CD4-positive, alpha-beta T cell (primary cell): ENCODE measurements at regions not wholly inside any gene's neighbourhood (a gene's known extent, or its start where the extent isn't known, plus 50 kb on each side); places are given as distances from the start of the nearest gene placed in this dataset.

Experiments used
- ATAC-seq: fragments of 200-7000 bp; cut with Tn5 transposase; one replicate; pipeline ENCODE4 v1.10.0; 2022; ENCODE audit warnings: mild to moderate bottlenecking; ENCODE audit not compliant: poor library complexity
- CTCF ChIA-PET: fragments of 350-600 bp; sonication (Branson Sonifier 250); formaldehyde crosslinking; loops from one replicate; lab custom pipeline; 2021; ENCODE audit warnings: antibody characterized with exemption, inconsistent platforms; lab: Charles Lee
- POLR2A ChIA-PET: fragments of 350-600 bp; sonication (Branson Sonifier 250); formaldehyde crosslinking; loops from one replicate; lab custom pipeline; 2021; ENCODE audit warnings: antibody characterized with exemption, inconsistent platforms; lab: Charles Lee
- DNase-seq, 14 experiments: peaks; one replicate each; pipeline ENCODE4 v3.0.0-alpha.2; 2013 to 2020; ENCODE audit warnings: mixed read lengths in 2 of 14
- H3K27ac ChIP-seq, 2 donors: one replicate each; pipeline versions ENCODE4 v1.5.1 to v1.7.0; 2013; ENCODE audit warnings: low read length in 2 of 2, low read depth in 1 of 2, mild to moderate bottlenecking in 1 of 2
- H3K27me3 ChIP-seq, 2 experiments: 1 replicate in 1 of 2; 2 replicates in 1 of 2; pipeline versions ENCODE4 v1.6.1 to v1.7.0; 2013; ENCODE audit warnings: low read length in 2 of 2, control low read depth in 1 of 2, mild to moderate bottlenecking in 1 of 2, moderate library complexity in 1 of 2; ENCODE audit not compliant: insufficient read depth in 2 of 2, control insufficient read depth in 1 of 2
- H3K36me3 ChIP-seq: one replicate; pipeline ENCODE4 v1.6.1; 2013; ENCODE audit warnings: low read length, control low read depth; ENCODE audit not compliant: insufficient read depth
- H3K4me1 ChIP-seq: one replicate; pipeline ENCODE4 v1.6.1; 2013; ENCODE audit warnings: low read length, control low read depth; ENCODE audit not compliant: insufficient read depth
- H3K4me3 ChIP-seq: one replicate; pipeline ENCODE4 v1.5.1; 2013; ENCODE audit warnings: mild to moderate bottlenecking, low read length, moderate library complexity
- H3K9me3 ChIP-seq, 2 experiments: 1 replicate in 1 of 2; 2 replicates in 1 of 2; pipeline versions ENCODE4 v1.6.1 to v1.7.0; 2013; ENCODE audit warnings: low read length in 2 of 2, mild to moderate bottlenecking in 2 of 2, control low read depth in 1 of 2, moderate library complexity in 1 of 2; ENCODE audit not compliant: control insufficient read depth in 1 of 2, insufficient read depth in 1 of 2
- H3K27ac Mint-ChIP-seq: one replicate; pipeline ENCODE4 v1.8.0; 2020; ENCODE audit warnings: mixed read lengths
- H3K27me3 Mint-ChIP-seq: one replicate; pipeline ENCODE4 v1.8.0; 2021; ENCODE audit warnings: mixed read lengths
- H3K36me3 Mint-ChIP-seq: one replicate; pipeline ENCODE4 v1.8.0; 2021; ENCODE audit warnings: low read depth, mixed read lengths
- H3K4me1 Mint-ChIP-seq: one replicate; pipeline ENCODE4 v1.8.0; 2021; ENCODE audit warnings: low read depth, mixed read lengths
- H3K4me3 Mint-ChIP-seq: one replicate; pipeline ENCODE4 v1.8.0; 2020; ENCODE audit warnings: mild to moderate bottlenecking, mixed read lengths
- H3K9me3 Mint-ChIP-seq: one replicate; pipeline ENCODE4 v1.8.0; 2020; ENCODE audit warnings: mixed read lengths
- intact Hi-C, 2 experiments: fragments of 100-400 bp; cut with DNase I in 1 of 2; cut with micrococcal nuclease in 1 of 2; formaldehyde crosslinking; loops; one replicate each; pipeline versions ENCODE4 v1.15.1 to v1.9.0; 2023 to 2025; cut with DNase I, micrococcal nuclease
- TF ChIP-seq, protein P1 (sequence below): fragments of 200-600 bp; IDR thresholded peaks from one replicate; pipeline ENCODE4 v1.8.0; 2022; ENCODE audit warnings: antibody characterized with exemption, mild to moderate bottlenecking

DNA sequence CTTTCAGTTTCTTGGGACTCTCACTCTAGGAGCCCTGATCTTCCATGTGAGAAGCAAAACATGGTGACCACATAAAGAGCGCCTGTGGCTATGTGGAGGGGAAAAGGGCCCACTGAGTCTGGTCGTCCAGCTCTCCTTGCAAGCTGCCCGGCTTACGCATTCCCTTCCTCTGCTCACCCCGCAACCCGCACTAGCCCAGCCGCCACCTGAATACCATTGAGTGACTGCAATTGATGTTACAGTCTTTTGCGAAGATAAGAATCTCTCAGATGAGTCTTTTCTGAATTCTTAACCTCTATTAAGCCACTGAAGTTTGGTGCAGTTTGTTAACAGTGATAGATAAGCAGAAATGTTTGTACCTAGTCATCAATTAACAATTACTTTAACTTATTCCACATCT, 589.0 kb upstream of the DPPA4 start:
- intact Hi-C loops, result no loop called here
- Mint-ChIP-seq H3K27me3 (no peaks in the 10 kb centered on the region), H3K36me3 (no peaks in the 10 kb centered on the region), H3K4me1 (no peaks in the 10 kb centered on the region), H3K9me3 (no peaks in the 10 kb centered on the region), H3K4me3 (no peak overlapping the region), H3K27ac (no peak overlapping the region)
- no peak overlapping the region for H3K4me3 ChIP-seq
- TF ChIP-seq, protein P1, sequence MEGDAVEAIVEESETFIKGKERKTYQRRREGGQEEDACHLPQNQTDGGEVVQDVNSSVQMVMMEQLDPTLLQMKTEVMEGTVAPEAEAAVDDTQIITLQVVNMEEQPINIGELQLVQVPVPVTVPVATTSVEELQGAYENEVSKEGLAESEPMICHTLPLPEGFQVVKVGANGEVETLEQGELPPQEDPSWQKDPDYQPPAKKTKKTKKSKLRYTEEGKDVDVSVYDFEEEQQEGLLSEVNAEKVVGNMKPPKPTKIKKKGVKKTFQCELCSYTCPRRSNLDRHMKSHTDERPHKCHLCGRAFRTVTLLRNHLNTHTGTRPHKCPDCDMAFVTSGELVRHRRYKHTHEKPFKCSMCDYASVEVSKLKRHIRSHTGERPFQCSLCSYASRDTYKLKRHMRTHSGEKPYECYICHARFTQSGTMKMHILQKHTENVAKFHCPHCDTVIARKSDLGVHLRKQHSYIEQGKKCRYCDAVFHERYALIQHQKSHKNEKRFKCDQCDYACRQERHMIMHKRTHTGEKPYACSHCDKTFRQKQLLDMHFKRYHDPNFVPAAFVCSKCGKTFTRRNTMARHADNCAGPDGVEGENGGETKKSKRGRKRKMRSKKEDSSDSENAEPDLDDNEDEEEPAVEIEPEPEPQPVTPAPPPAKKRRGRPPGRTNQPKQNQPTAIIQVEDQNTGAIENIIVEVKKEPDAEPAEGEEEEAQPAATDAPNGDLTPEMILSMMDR, result no peak
- DNase-seq, result no peak
- no peaks in the 10 kb centered on the region for H3K36me3 ChIP-seq
- no peak for ATAC-seq
- ChIA-PET CTCF (interaction anchor here (1.0 kb wide), 1 partner anchor 183 kb away, joined by 3 read pairs; no protein-coding TSS in a partner anchor), POLR2A (no interaction called here)
- H3K27ac ChIP-seq, result no peak overlapping the region
- H3K9me3 ChIP-seq, result no peaks in the 10 kb centered on the region
- H3K4me1 ChIP-seq, result no peaks in the 10 kb centered on the region
- no peaks in the 10 kb centered on the region for H3K27me3 ChIP-seq

DNA sequence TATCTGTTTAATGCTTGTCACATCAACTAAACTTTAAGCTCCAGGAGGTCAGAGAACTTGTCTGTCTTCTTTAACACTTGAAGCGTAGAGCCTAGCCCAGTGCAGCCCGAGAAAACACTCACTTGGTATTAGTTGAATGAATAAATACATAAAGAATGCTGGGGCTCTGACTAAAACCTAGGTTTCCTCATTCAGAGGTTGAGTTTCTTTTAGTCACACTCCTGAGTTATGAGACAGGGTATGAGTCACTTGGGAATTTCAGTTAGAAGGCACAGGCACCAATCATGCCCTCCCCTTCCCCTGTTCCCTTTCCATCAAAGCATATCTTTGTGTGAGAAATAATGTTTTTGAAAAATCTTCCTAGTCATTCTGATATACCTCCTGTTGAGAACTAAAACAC, 589.8 kb upstream of the DPPA4 start:
- TF ChIP-seq, protein P1, result no peak
- ATAC-seq, result no peak
- H3K4me3 Mint-ChIP-seq, result no peak overlapping the region
- POLR2A ChIA-PET, result no interaction called here
- CTCF ChIA-PET, result interaction anchor here (1.0 kb wide), 1 partner anchor 184 kb away, joined by 3 read pairs; no protein-coding TSS in a partner anchor
- Histone ChIP-seq H3K27ac (no peak overlapping the region), H3K4me3 (no peak overlapping the region), H3K4me1 (no peaks in the 10 kb centered on the region), H3K27me3 (no peaks in the 10 kb centered on the region), H3K36me3 (no peaks in the 10 kb centered on the region), H3K9me3 (no peaks in the 10 kb centered on the region)
- H3K36me3 Mint-ChIP-seq, result no peaks in the 10 kb centered on the region
- no peaks in the 10 kb centered on the region for H3K9me3 Mint-ChIP-seq
- no peak for DNase-seq
- no peaks in the 10 kb centered on the region for H3K4me1 Mint-ChIP-seq
- H3K27ac Mint-ChIP-seq, result no peak overlapping the region
- H3K27me3 Mint-ChIP-seq, result no peaks in the 10 kb centered on the region
- intact Hi-C loops, result no loop called here

DNA sequence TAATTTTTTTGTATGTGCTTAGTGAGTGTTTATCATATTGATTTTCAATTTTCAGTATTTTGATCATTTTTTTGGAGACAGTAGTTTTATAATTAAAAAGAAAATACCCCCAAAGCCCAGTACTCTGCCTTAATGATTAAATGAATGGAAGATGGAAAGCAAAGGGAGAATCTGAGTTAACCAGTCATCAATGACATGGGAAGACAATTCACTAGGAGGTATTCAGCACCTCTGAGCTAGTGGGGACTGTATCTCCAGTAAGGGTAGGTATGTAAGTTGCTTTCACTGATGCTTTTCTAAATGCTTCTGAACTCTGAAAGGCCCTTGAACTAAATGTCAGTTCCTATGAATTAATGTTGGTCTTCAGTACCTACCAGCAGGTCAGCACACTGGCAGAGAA, 590.4 kb upstream of the DPPA4 start:
- intact Hi-C loops, result no loop called here
- no peaks in the 10 kb centered on the region for H3K4me1 ChIP-seq
- ChIA-PET POLR2A (no interaction called here), CTCF (no interaction called here)
- ATAC-seq (no peak), DNase-seq (no peak)
- Mint-ChIP-seq H3K27ac (no peak overlapping the region), H3K36me3 (no peaks in the 10 kb centered on the region), H3K4me3 (no peak overlapping the region), H3K9me3 (no peaks in the 10 kb centered on the region), H3K27me3 (no peaks in the 10 kb centered on the region), H3K4me1 (no peaks in the 10 kb centered on the region)
- H3K27me3 ChIP-seq, result no peaks in the 10 kb centered on the region
- no peaks in the 10 kb centered on the region for H3K36me3 ChIP-seq
- no peak overlapping the region for H3K27ac ChIP-seq
- TF ChIP-seq, protein P1, result no peak
- no peak overlapping the region for H3K4me3 ChIP-seq
- H3K9me3 ChIP-seq, result no peaks in the 10 kb centered on the region
